Gastrocnemius medialis (tissue), 4 donors: ENCODE measurements at regions not wholly inside any gene's neighbourhood (a gene's known extent, or its start where the extent isn't known, plus 50 kb on each side); places are given as distances from the start of the nearest gene placed in this dataset.

Experiments used
- ATAC-seq, 2 donors: fragments of 150-250 bp; one replicate each; pipeline ENCODE4 v1.9.1; 2016
- DNase-seq, 2 donors: peaks; one replicate each; pipeline ENCODE4 v3.0.0-alpha.2; 2019
- H3K27ac ChIP-seq, 4 donors: fragments of 200-600 bp; sonication (generic); 1 replicate in 1 of 4; 2 replicates in 3 of 4; pipeline ENCODE4 v1.5.1; 2016 to 2018; ENCODE audit warnings: mild to moderate bottlenecking in 2 of 4, moderate library complexity in 1 of 4
- H3K27me3 ChIP-seq, 3 donors: fragments of 200-600 bp; sonication (generic) in 2 of 3; 1 replicate in 1 of 3; 2 replicates in 2 of 3; pipeline versions ENCODE4 v1.5.1 to v1.6.0; 2016 to 2019; ENCODE audit warnings: mild to moderate bottlenecking in 1 of 3, moderate library complexity in 1 of 3
- H3K36me3 ChIP-seq, 2 donors: fragments of 200-600 bp; sonication (generic) in 1 of 2; one replicate each; pipeline ENCODE4 v1.5.1; 2017 to 2018
- H3K4me1 ChIP-seq, 2 donors: fragments of 200-600 bp; sonication (generic) in 1 of 2; one replicate each; pipeline ENCODE4 v1.5.1; 2016 to 2017; ENCODE audit warnings: mild to moderate bottlenecking in 2 of 2
- H3K4me3 ChIP-seq, 4 donors: fragments of 200-600 bp; sonication (generic) in 3 of 4; 1 replicate in 1 of 4; 2 replicates in 3 of 4; pipeline ENCODE4 v1.5.1; 2016 to 2019; ENCODE audit warnings: mild to moderate bottlenecking in 2 of 4
- H3K9me3 ChIP-seq, 3 donors: fragments of 200-600 bp; sonication (generic) in 2 of 3; 1 replicate in 1 of 3; 2 replicates in 2 of 3; pipeline ENCODE4 v1.5.1; 2016 to 2019
- POLR2A ChIP-seq, 2 donors: fragments of 450-650 bp; IDR thresholded peaks; one replicate each; pipeline ENCODE4 v1.6.1; 2017; ENCODE audit warnings: antibody characterized with exemption in 2 of 2, mild to moderate bottlenecking in 2 of 2, moderate library complexity in 2 of 2
- in situ Hi-C, 4 donors: fragments of 200-750 bp; cut with MboI; loops; one replicate each; pipeline versions ENCODE4 v1.15.0 to v1.8.0; 2017; ENCODE audit warnings: low sequenced_read_pairs in 4 of 4
- intact Hi-C: fragments of 100-400 bp; cut with DNase I; formaldehyde crosslinking; loops from one replicate; pipeline ENCODE4 v1.15.1; 2023; ENCODE audit warnings: low total_unique reads
- TF ChIP-seq, protein P1 (sequence below), 5 experiments: fragments of 450-650 bp in 3 of 5; fragments of 200-600 bp in 2 of 5; sonication (generic) in 2 of 5; IDR thresholded peaks in 4 of 5; conservative IDR thresholded peaks in 1 of 5; 1 replicate in 4 of 5; 2 replicates in 1 of 5; pipeline ENCODE4 v1.5.1; 2016 to 2019; ENCODE audit warnings: antibody characterized with exemption in 5 of 5, mild to moderate bottlenecking in 3 of 5, moderate library complexity in 3 of 5

DNA sequence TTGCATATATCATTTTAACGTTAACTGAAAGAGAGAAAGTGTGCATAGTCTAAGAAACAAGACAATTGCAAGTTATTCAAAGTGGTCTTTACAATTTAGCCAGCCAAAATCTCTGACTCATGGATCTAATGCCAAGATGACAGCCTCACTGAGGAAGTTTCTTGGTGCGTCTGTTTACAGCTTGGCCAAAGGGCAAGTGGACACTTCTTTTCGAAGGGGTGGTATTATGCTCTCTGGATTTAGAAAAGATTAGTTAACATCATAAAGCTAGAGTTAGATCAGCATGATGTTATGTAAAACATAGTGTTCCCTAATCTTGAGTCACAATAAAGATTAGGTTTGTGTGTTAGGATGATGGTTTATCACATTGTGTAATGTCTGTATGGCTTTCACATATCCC, 51.5 kb upstream of the SLC2A13 start:
- DNase-seq (no peak), ATAC-seq (no peak)
- TF ChIP-seq POLR2A (IDR thresholded peaks at IDR 0.05): no peak
- TF ChIP-seq, protein P1, sequence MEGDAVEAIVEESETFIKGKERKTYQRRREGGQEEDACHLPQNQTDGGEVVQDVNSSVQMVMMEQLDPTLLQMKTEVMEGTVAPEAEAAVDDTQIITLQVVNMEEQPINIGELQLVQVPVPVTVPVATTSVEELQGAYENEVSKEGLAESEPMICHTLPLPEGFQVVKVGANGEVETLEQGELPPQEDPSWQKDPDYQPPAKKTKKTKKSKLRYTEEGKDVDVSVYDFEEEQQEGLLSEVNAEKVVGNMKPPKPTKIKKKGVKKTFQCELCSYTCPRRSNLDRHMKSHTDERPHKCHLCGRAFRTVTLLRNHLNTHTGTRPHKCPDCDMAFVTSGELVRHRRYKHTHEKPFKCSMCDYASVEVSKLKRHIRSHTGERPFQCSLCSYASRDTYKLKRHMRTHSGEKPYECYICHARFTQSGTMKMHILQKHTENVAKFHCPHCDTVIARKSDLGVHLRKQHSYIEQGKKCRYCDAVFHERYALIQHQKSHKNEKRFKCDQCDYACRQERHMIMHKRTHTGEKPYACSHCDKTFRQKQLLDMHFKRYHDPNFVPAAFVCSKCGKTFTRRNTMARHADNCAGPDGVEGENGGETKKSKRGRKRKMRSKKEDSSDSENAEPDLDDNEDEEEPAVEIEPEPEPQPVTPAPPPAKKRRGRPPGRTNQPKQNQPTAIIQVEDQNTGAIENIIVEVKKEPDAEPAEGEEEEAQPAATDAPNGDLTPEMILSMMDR (IDR thresholded peaks at IDR 0.05 in 4 of 5, conservative IDR thresholded peaks at IDR 0.05 in 1 of 5): no peak
- H3K9me3 ChIP-seq: no peaks in the 10 kb centered on the region
- H3K4me1 ChIP-seq: no peaks in the 10 kb centered on the region
- H3K4me3 ChIP-seq: no peak overlapping the region
- in situ Hi-C loops: loop anchor here in 1 of 4 donors (10.0 kb wide), 2 partner anchors 67 to 157 kb away; partner anchors contain the start of gene LRRK2
- intact Hi-C loops: no loop called here
- H3K27me3 ChIP-seq: no peaks in the 10 kb centered on the region
- H3K36me3 ChIP-seq: no peaks in the 10 kb centered on the region
- H3K27ac ChIP-seq: no peak overlapping the region

DNA sequence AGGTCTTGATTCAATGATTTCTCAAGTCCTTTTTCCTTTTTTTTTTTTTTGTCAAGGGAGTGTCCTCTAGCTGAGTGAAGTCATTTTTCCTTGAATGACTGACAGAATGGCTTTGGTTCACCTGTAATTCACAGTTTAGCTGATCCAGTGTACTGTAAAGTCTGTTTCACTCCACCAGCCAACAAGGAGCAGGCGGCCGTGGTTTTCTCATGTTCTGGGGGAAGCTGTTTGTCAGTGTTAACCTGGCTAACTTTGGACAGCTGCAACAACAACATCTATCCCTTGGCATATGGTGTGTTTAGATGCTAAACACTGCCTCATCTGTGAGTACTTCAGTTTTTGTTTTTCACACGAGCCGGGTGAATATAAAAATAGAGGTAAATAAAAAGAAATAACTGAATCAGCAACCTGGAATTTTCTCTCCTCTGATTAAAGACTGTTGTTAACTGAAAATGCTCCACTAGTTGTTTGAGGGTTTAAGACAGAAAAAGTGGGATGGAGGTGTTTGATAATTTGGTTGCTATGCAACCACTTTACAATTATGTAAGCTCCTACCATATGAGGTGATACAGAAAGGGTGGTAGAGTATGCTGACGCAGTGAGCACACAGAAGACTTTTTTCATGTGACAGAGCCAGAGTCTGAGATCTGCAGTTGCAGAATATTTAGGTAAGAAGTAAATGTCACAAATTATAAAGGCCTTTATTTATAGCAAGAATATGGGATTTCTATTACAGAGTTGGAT, 50.3 kb upstream of the SLC2A13 start:
- TF ChIP-seq, protein P1 (IDR thresholded peaks at IDR 0.05 in 4 of 5, conservative IDR thresholded peaks at IDR 0.05 in 1 of 5): no peak
- TF ChIP-seq POLR2A (IDR thresholded peaks at IDR 0.05): no peak
- Histone ChIP-seq H3K36me3 (no peaks in the 10 kb centered on the region), H3K27ac (no peak overlapping the region), H3K27me3 (no peaks in the 10 kb centered on the region), H3K4me1 (no peaks in the 10 kb centered on the region), H3K9me3 (no peaks in the 10 kb centered on the region), H3K4me3 (no peak overlapping the region)
- intact Hi-C loops: no loop called here
- ATAC-seq: no peak
- DNase-seq: no peak
- in situ Hi-C loops: loop anchor here in 1 of 4 donors (10.0 kb wide), 2 partner anchors 69 to 159 kb away; partner anchors contain the start of gene LRRK2
